IMR-90 (cell line): ENCODE measurements at regions not wholly inside any gene's neighbourhood (a gene's known extent, or its start where the extent isn't known, plus 50 kb on each side); places are given as distances from the start of the nearest gene placed in this dataset.

Experiments
- BHLHE40 ChIP-seq: fragments of 150-350 bp; IDR thresholded peaks from 2 replicates; pipeline ENCODE4 v1.6.1; 2016; ENCODE audit warnings: mild to moderate bottlenecking, low read depth, low read length
- MAFK ChIP-seq: IDR thresholded peaks from 2 replicates; pipeline ENCODE4 v1.6.1; 2012; ENCODE audit warnings: low read depth, low read length, improper control_type of control experiment
- POLR2A ChIP-seq: IDR thresholded peaks from 2 replicates; pipeline ENCODE4 v1.6.1; 2012; ENCODE audit warnings: mild to moderate bottlenecking, low read depth, low read length
- SMC3 ChIP-seq: fragments of 150-350 bp; IDR thresholded peaks from 2 replicates; pipeline ENCODE4 v1.6.1; 2016; ENCODE audit warnings: low read depth, mild to moderate bottlenecking, antibody characterized with exemption, low read length, moderate library complexity
- TF ChIP-seq, protein P1 (sequence below): conservative IDR thresholded peaks from 2 replicates; pipeline ENCODE4 v1.5.1; 2012; ENCODE audit warnings: mild to moderate bottlenecking, low read depth, low read length, improper control_type of control experiment
- TF ChIP-seq, protein P2 (sequence below): fragments of 150-350 bp; IDR thresholded peaks from 2 replicates; pipeline ENCODE4 v1.6.1; 2017; ENCODE audit warnings: mild to moderate bottlenecking, antibody characterized with exemption, low read length, low read depth

DNA sequence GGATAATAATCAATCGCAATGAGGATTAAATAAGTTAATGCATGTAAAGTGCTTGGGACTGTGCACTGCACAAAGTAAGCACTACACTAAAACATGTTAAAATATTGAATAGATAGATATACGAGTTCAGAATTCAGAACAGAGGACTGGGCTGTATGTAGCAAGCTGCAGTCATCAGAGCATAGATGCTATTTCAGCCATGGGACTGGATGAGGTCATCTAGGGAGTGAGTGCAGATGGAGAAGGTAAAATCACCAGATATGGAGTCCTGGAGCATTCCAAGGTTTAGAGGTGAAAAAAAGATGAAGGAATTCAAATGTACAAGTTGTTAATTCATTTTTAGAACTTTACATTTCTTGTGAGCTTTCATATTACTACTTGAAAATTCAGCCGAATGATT, 347.5 kb upstream of the DDI1 start:
- TF ChIP-seq POLR2A (no peak), SMC3 (no peak), MAFK (no peak), BHLHE40 (no peak)
- TF ChIP-seq, protein P1, sequence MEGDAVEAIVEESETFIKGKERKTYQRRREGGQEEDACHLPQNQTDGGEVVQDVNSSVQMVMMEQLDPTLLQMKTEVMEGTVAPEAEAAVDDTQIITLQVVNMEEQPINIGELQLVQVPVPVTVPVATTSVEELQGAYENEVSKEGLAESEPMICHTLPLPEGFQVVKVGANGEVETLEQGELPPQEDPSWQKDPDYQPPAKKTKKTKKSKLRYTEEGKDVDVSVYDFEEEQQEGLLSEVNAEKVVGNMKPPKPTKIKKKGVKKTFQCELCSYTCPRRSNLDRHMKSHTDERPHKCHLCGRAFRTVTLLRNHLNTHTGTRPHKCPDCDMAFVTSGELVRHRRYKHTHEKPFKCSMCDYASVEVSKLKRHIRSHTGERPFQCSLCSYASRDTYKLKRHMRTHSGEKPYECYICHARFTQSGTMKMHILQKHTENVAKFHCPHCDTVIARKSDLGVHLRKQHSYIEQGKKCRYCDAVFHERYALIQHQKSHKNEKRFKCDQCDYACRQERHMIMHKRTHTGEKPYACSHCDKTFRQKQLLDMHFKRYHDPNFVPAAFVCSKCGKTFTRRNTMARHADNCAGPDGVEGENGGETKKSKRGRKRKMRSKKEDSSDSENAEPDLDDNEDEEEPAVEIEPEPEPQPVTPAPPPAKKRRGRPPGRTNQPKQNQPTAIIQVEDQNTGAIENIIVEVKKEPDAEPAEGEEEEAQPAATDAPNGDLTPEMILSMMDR: no peak
- TF ChIP-seq, protein P2, sequence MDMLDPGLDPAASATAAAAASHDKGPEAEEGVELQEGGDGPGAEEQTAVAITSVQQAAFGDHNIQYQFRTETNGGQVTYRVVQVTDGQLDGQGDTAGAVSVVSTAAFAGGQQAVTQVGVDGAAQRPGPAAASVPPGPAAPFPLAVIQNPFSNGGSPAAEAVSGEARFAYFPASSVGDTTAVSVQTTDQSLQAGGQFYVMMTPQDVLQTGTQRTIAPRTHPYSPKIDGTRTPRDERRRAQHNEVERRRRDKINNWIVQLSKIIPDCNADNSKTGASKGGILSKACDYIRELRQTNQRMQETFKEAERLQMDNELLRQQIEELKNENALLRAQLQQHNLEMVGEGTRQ: no peak
